Neural cell (in vitro differentiated cells): ENCODE measurements at regions not wholly inside any gene's neighbourhood (a gene's known extent, or its start where the extent isn't known, plus 50 kb on each side); places are given as distances from the start of the nearest gene placed in this dataset.

ENCODE experiments used
- H2AFZ ChIP-seq: fragments of 200-600, 300-800 bp; sonication (generic), shearing (Covaris generic); 2 replicates; pipeline ENCODE4 v1.6.0; 2014; ENCODE audit warnings: low read depth, mild to moderate bottlenecking, antibody characterized with exemption, low read length, moderate library complexity
- H3F3A ChIP-seq: fragments of 200-600 bp; shearing (Covaris generic); 2 replicates; pipeline ENCODE4 v1.6.1; 2016; ENCODE audit warnings: mild to moderate bottlenecking, moderate library complexity, mixed read lengths, antibody characterized with exemption, low read length; ENCODE audit not compliant: insufficient read depth, poor library complexity, severe bottlenecking
- H3K27ac ChIP-seq: fragments of 200-600, 300-800 bp; sonication (generic), shearing (Covaris generic); 2 replicates; pipeline ENCODE4 v1.5.1; 2014; ENCODE audit warnings: mild to moderate bottlenecking, low read length, moderate library complexity
- H3K27me3 ChIP-seq: fragments of 300-800, 200-600 bp; sonication (generic), shearing (Covaris generic); 2 replicates; pipeline ENCODE4 v1.6.0; 2014; ENCODE audit warnings: mild to moderate bottlenecking, low read depth, low read length, moderate library complexity; ENCODE audit not compliant: insufficient read depth
- H3K36me3 ChIP-seq: fragments of 300-800, 200-600 bp; sonication (generic), shearing (Covaris generic); 2 replicates; pipeline ENCODE4 v1.5.1; 2014; ENCODE audit warnings: mild to moderate bottlenecking, antibody characterized with exemption, low read length, moderate library complexity; ENCODE audit not compliant: insufficient read depth
- H3K4me2 ChIP-seq: fragments of 300-800, 200-600 bp; sonication (generic), shearing (Covaris generic); 2 replicates; pipeline ENCODE4 v1.6.0; 2014; ENCODE audit warnings: mild to moderate bottlenecking, low read length
- H3K4me3 ChIP-seq: fragments of 300-800, 200-600 bp; sonication (generic), shearing (Covaris generic); 2 replicates; pipeline ENCODE4 v1.5.1; 2014; ENCODE audit warnings: mild to moderate bottlenecking, low read length, moderate library complexity
- H3K79me2 ChIP-seq: fragments of 200-600 bp; shearing (Covaris generic); replicated peaks from 2 replicates; pipeline ENCODE4 v1.6.0; 2014; ENCODE audit warnings: mild to moderate bottlenecking, low read length, moderate library complexity; ENCODE audit not compliant: insufficient read depth
- H3K9ac ChIP-seq: fragments of 300-800, 200-600 bp; sonication (generic), shearing (Covaris generic); 2 replicates; pipeline ENCODE4 v1.6.1; 2016; ENCODE audit warnings: mild to moderate bottlenecking, low read length, mixed read lengths
- H3K9me2 ChIP-seq: fragments of 200-600 bp; shearing (Covaris generic); 2 replicates; pipeline ENCODE4 v1.6.1; 2016; ENCODE audit warnings: mild to moderate bottlenecking, low read length, mixed read lengths; ENCODE audit not compliant: insufficient read depth
- H3K9me3 ChIP-seq: fragments of 200-600, 300-800 bp; sonication (generic), shearing (Covaris generic); 2 replicates; pipeline ENCODE4 v1.6.1; 2016; ENCODE audit warnings: mild to moderate bottlenecking, mixed run types, low read length, moderate library complexity, mixed read lengths
- H4K20me1 ChIP-seq: fragments of 200-600 bp; shearing (Covaris generic); 2 replicates; pipeline ENCODE4 v1.6.1; 2016; ENCODE audit warnings: mild to moderate bottlenecking, mixed run types; ENCODE audit not compliant: insufficient read depth
- CTCF ChIP-seq: fragments of 450-650 bp; IDR thresholded peaks from 2 replicates; pipeline ENCODE4 v1.5.1; 2014; ENCODE audit warnings: antibody characterized with exemption, mild to moderate bottlenecking, moderate library complexity; ENCODE audit not compliant: poor library complexity, severe bottlenecking
- EP300 ChIP-seq: fragments of 450-650 bp; conservative IDR thresholded peaks from 2 replicates; pipeline ENCODE4 v1.6.1; 2014; ENCODE audit warnings: antibody characterized with exemption, mild to moderate bottlenecking, moderate library complexity; ENCODE audit not compliant: poor library complexity, severe bottlenecking
- EZH2 ChIP-seq: fragments of 200-600, 300-800 bp; shearing (Covaris generic), sonication (generic); IDR thresholded peaks from 2 replicates; pipeline ENCODE4 v1.6.1; 2014; ENCODE audit warnings: antibody characterized with exemption, low read length, borderline replicate concordance, mild to moderate bottlenecking; ENCODE audit not compliant: insufficient read depth, poor library complexity, severe bottlenecking
- MXI1 ChIP-seq: fragments of 450-650 bp; conservative IDR thresholded peaks from 2 replicates; pipeline ENCODE4 v1.6.1; 2014; ENCODE audit warnings: antibody characterized with exemption, mild to moderate bottlenecking; ENCODE audit not compliant: poor library complexity, severe bottlenecking
- POLR2AphosphoS5 ChIP-seq: IDR thresholded peaks from 2 replicates; pipeline ENCODE4 v1.6.1; 2012
- RAD21 ChIP-seq: fragments of 450-650 bp; conservative IDR thresholded peaks from 2 replicates; pipeline ENCODE4 v1.6.1; 2014; ENCODE audit warnings: antibody characterized with exemption, mild to moderate bottlenecking, moderate library complexity
- REST ChIP-seq: IDR thresholded peaks from 2 replicates; pipeline ENCODE4 v1.6.1; 2012; ENCODE audit warnings: borderline replicate concordance
- SMC3 ChIP-seq: fragments of 450-650 bp; conservative IDR thresholded peaks from 2 replicates; pipeline ENCODE4 v1.6.1; 2014; ENCODE audit warnings: antibody characterized with exemption, mild to moderate bottlenecking, moderate library complexity; ENCODE audit not compliant: poor library complexity
- TAF1 ChIP-seq: IDR thresholded peaks from 2 replicates; pipeline ENCODE4 v1.6.1; 2012; ENCODE audit warnings: low read depth

- Histone ChIP-seq H2AFZ (no peak overlapping the region), H3K4me3 (no peak overlapping the region), H3K27ac (no peak overlapping the region), H4K20me1 (no peaks in the 10 kb centered on the region), H3K4me2 (no peak overlapping the region), H3K36me3 (no peaks in the 10 kb centered on the region), H3K9me2 (no peaks in the 10 kb centered on the region), H3K27me3 (no peaks in the 10 kb centered on the region), H3K9me3 (no peaks in the 10 kb centered on the region), H3F3A (no peaks in the 10 kb centered on the region), H3K79me2 (no peaks in the 10 kb centered on the region), H3K9ac (no peak overlapping the region)
- TF ChIP-seq CTCF = no peak
Measured at GRCh38 chr3:634511-634910, 437.9 kb downstream of the CHL1 start.

GRCh38 chr3:635393-635792 is 438.8 kb downstream of the CHL1 start:
- Histone ChIP-seq H3K4me3 (no peak overlapping the region), H2AFZ (no peak overlapping the region), H4K20me1 (no peaks in the 10 kb centered on the region), H3K27ac (no peak overlapping the region), H3F3A (no peaks in the 10 kb centered on the region), H3K9ac (no peak overlapping the region), H3K36me3 (no peaks in the 10 kb centered on the region), H3K9me3 (no peaks in the 10 kb centered on the region), H3K79me2 (no peaks in the 10 kb centered on the region), H3K9me2 (no peaks in the 10 kb centered on the region), H3K4me2 (no peak overlapping the region), H3K27me3 (no peaks in the 10 kb centered on the region)
- TF ChIP-seq REST = no peak
- no peak for TF ChIP-seq TAF1
- no peak for TF ChIP-seq POLR2AphosphoS5
- no peak for TF ChIP-seq EZH2
- no peak for TF ChIP-seq MXI1
- no peak for TF ChIP-seq EP300
- TF ChIP-seq SMC3 = no peak

GRCh38 chr3:643376-643775 is 446.8 kb downstream of the CHL1 start:
- no peak for TF ChIP-seq CTCF
- TF ChIP-seq EP300 = no peak
- TF ChIP-seq MXI1 = no peak
- TF ChIP-seq TAF1 = no peak
- TF ChIP-seq REST = no peak
- TF ChIP-seq RAD21 = no peak
- TF ChIP-seq POLR2AphosphoS5 = no peak
- TF ChIP-seq SMC3 = no peak
- TF ChIP-seq EZH2 = no peak

More at GRCh38 chr3:643376-643775, 446.8 kb downstream of the CHL1 start:
- Histone ChIP-seq H3K27ac (no peak overlapping the region), H3K27me3 (no peaks in the 10 kb centered on the region), H3K79me2 (no peaks in the 10 kb centered on the region), H3K9me3 (no peaks in the 10 kb centered on the region), H4K20me1 (no peaks in the 10 kb centered on the region), H3K4me3 (no peak overlapping the region), H3K9me2 (no peaks in the 10 kb centered on the region), H3K36me3 (no peaks in the 10 kb centered on the region), H3F3A (no peaks in the 10 kb centered on the region), H2AFZ (no peak overlapping the region), H3K4me2 (no peak overlapping the region), H3K9ac (no peak overlapping the region)
